Stimulated activated CD8-positive, alpha-beta memory T cell treated with anti-CD3 and anti-CD28 coated beads, Interleukin-2, amount 100 ng/mL, for 48 hours (primary cell): ENCODE measurements at regions not wholly inside any gene's neighbourhood (a gene's known extent, or its start where the extent isn't known, plus 50 kb on each side); places are given as distances from the start of the nearest gene placed in this dataset.
"Not testable (repeated sequence)": the region's sequence is repeated elsewhere in the genome, so short reads cannot be mapped to it uniquely, and the experiment has no call there.

Experiments
- DNase-seq, 2 donors: peaks; one replicate each; pipeline ENCODE4 v3.0.0-alpha.2; 2020; ENCODE audit warnings: low read depth in 2 of 2

GRCh38 chrX:3837958-3838643 lies 124.7 kb upstream of the PRKX start:
- DNase-seq = not testable (repeated sequence)

- not testable (repeated sequence) for DNase-seq
Measured at GRCh38 chrX:3837211-3837610, 123.8 kb upstream of the PRKX start.

- not testable (repeated sequence) for DNase-seq
Measured at GRCh38 chrX:3833761-3834542, 120.5 kb upstream of the PRKX start.

- not testable (repeated sequence) for DNase-seq
Measured at GRCh38 chrX:3830020-3830419, 116.6 kb upstream of the PRKX start.

- not testable (repeated sequence) for DNase-seq
Measured at GRCh38 chrX:3829041-3829531, 115.6 kb upstream of the PRKX start.

GRCh38 chrX:3828378-3829040 lies 115.1 kb upstream of the PRKX start:
- not testable (repeated sequence) for DNase-seq

GRCh38 chrX:3824008-3824407 lies 110.6 kb upstream of the PRKX start:
- DNase-seq = not testable (repeated sequence)

GRCh38 chrX:3820167-3820566 lies 106.7 kb upstream of the PRKX start:
- DNase-seq = no peak

- DNase-seq = not testable (repeated sequence)
Measured at GRCh38 chrX:3817480-3817879, 104.0 kb upstream of the PRKX start.

GRCh38 chrX:3815896-3816664 lies 102.6 kb upstream of the PRKX start:
- DNase-seq = peak in 1 of 2 donors; percentile 42

- DNase-seq = no peak
Measured at GRCh38 chrX:3811331-3812311, 98.2 kb upstream of the PRKX start.

- no peak for DNase-seq
Measured at GRCh38 chrX:3807906-3808305, 94.5 kb upstream of the PRKX start.

GRCh38 chrX:3806630-3807029 lies 93.2 kb upstream of the PRKX start:
- DNase-seq = no peak

- DNase-seq = no peak
Measured at GRCh38 chrX:3803713-3804112, 90.3 kb upstream of the PRKX start.

- no peak for DNase-seq
Measured at GRCh38 chrX:3803305-3803704, 89.9 kb upstream of the PRKX start.

- DNase-seq = not testable (repeated sequence)
Measured at GRCh38 chrX:3795411-3795810, 82.0 kb upstream of the PRKX start.

- no peak for DNase-seq
Measured at GRCh38 chrX:3791449-3791848, 78.0 kb upstream of the PRKX start.

GRCh38 chrX:3788494-3789233 lies 75.2 kb upstream of the PRKX start:
- DNase-seq = no peak

GRCh38 chrX:3787856-3788255 lies 74.4 kb upstream of the PRKX start:
- no peak for DNase-seq

GRCh38 chrX:3785822-3786221 lies 72.4 kb upstream of the PRKX start:
- not testable (repeated sequence) for DNase-seq
